H1 (cell line): ENCODE measurements at regions not wholly inside any gene's neighbourhood (a gene's known extent, or its start where the extent isn't known, plus 50 kb on each side); places are given as distances from the start of the nearest gene placed in this dataset.

Experiments used
- CTCF ChIA-PET: fragments of 300-600 bp; sonication (Branson Sonifier 250); formaldehyde crosslinking; loops from one replicate; lab custom pipeline; 2021; ENCODE audit not compliant: partially characterized antibody; lab: Charles Lee
- POLR2A ChIA-PET: fragments of 300-600 bp; sonication (Branson Sonifier 250); formaldehyde crosslinking; loops from one replicate; lab custom pipeline; 2021; ENCODE audit warnings: inconsistent platforms; ENCODE audit not compliant: partially characterized antibody; lab: Charles Lee
- DNase-seq, 2 experiments: peaks; one replicate each; pipeline versions ENCODE4 v3.0.0 to v3.0.0-alpha.2; 2010 to 2022; ENCODE audit warnings: low spot score in 2 of 2, low read depth in 1 of 2, mixed read lengths in 1 of 2
- FAIRE-seq: peaks from 2 replicates; lab custom pipeline; 2011; peaks lifted over from hg19 to GRCh38; lab: Jason Lieb, UNC
- H2AFZ ChIP-seq: 2 replicates; pipeline ENCODE4 v1.8.1; 2012; ENCODE audit warnings: low read length, inconsistent platforms
- H2AK5ac ChIP-seq: 2 replicates; pipeline ENCODE4 v1.6.1; 2013; ENCODE audit warnings: low read depth, low read length
- H2BK120ac ChIP-seq: replicated peaks from 2 replicates; pipeline ENCODE3; 2013; ENCODE audit warnings: low read depth, low read length, inconsistent platforms
- H2BK12ac ChIP-seq: 2 replicates; pipeline ENCODE4 v1.6.1; 2013; ENCODE audit warnings: low read depth, low read length
- H2BK15ac ChIP-seq: 2 replicates; pipeline ENCODE4 v1.6.1; 2013; ENCODE audit warnings: low read length
- H2BK20ac ChIP-seq: 2 replicates; pipeline ENCODE4 v1.6.1; 2013; ENCODE audit warnings: low read length
- H2BK5ac ChIP-seq: 2 replicates; pipeline ENCODE4 v1.6.1; 2013; ENCODE audit warnings: low read depth, low read length
- H3K14ac ChIP-seq: 2 replicates; pipeline ENCODE4 v1.6.1; 2013; ENCODE audit warnings: inconsistent platforms; ENCODE audit not compliant: insufficient read length
- H3K18ac ChIP-seq: 2 replicates; pipeline ENCODE4 v1.6.1; 2013; ENCODE audit warnings: low read length; ENCODE audit errors: extremely low read depth
- H3K23ac ChIP-seq: 2 replicates; pipeline ENCODE4 v1.6.1; 2013; ENCODE audit warnings: inconsistent platforms; ENCODE audit not compliant: insufficient read length
- H3K23me2 ChIP-seq: 2 replicates; pipeline ENCODE4 v1.6.1; 2013; ENCODE audit warnings: low read depth, low read length
- H3K27ac ChIP-seq: 2 replicates; pipeline ENCODE4 v1.6.1; 2011; ENCODE audit warnings: low read depth, low read length, inconsistent platforms
- H3K27me3 ChIP-seq, 4 experiments: replicated peaks in 1 of 4; 1 replicate in 1 of 4; 2 replicates in 3 of 4; pipeline versions ENCODE4 v1.6.1 to v1.8.1; 2011 to 2013; ENCODE audit warnings: low read length in 3 of 4, mild to moderate bottlenecking in 3 of 4, inconsistent platforms in 2 of 4, mixed read lengths in 2 of 4, moderate library complexity in 1 of 4; ENCODE audit not compliant: control insufficient read depth in 3 of 4, insufficient read depth in 3 of 4; ENCODE audit errors: extremely low read depth in 1 of 4
- H3K36me3 ChIP-seq, 4 experiments: 2 replicates each; pipeline versions ENCODE4 v1.6.1 to v1.8.1; 2011 to 2013; ENCODE audit warnings: mild to moderate bottlenecking in 4 of 4, low read length in 3 of 4, moderate library complexity in 2 of 4, control low read depth in 1 of 4, inconsistent platforms in 1 of 4; ENCODE audit not compliant: insufficient read depth in 4 of 4, control insufficient read depth in 2 of 4
- H3K4ac ChIP-seq: replicated peaks from 2 replicates; pipeline ENCODE3; 2013; ENCODE audit warnings: low read length, low read depth, mixed read lengths, inconsistent platforms; ENCODE audit not compliant: insufficient read length
- H3K4me1 ChIP-seq, 4 experiments: replicated peaks in 1 of 4; 1 replicate in 1 of 4; 2 replicates in 3 of 4; pipeline versions ENCODE4 v1.6.1 to v1.8.1; 2011 to 2013; ENCODE audit warnings: low read length in 3 of 4, inconsistent platforms in 2 of 4, mixed read lengths in 1 of 4; ENCODE audit not compliant: insufficient read depth in 4 of 4, control insufficient read depth in 3 of 4
- H3K4me2 ChIP-seq, 2 experiments: 2 replicates each; pipeline versions ENCODE4 v1.6.1 to v1.8.1; 2011 to 2013; ENCODE audit warnings: low read depth in 2 of 2, low read length in 2 of 2, control low read depth in 1 of 2, inconsistent platforms in 1 of 2, mild to moderate bottlenecking in 1 of 2; ENCODE audit not compliant: insufficient read depth in 1 of 2
- H3K4me3 ChIP-seq, 4 experiments: fragments of 200-600, 300-600 bp in 1 of 4; sonication (generic), shearing (Covaris generic), sonication (Bioruptor Twin) in 1 of 4; 2 replicates each; pipeline versions ENCODE4 v1.5.1 to v1.8.1; 2011 to 2016; ENCODE audit warnings: low read length in 4 of 4, low read depth in 3 of 4, control low read depth in 2 of 4, inconsistent platforms in 2 of 4, mild to moderate bottlenecking in 2 of 4, mixed read lengths in 1 of 4, moderate library complexity in 1 of 4; ENCODE audit not compliant: insufficient read depth in 2 of 4; ENCODE audit errors: extremely low read depth in 1 of 4
- H3K56ac ChIP-seq: replicated peaks from 2 replicates; pipeline ENCODE3; 2013; ENCODE audit warnings: low read depth, mild to moderate bottlenecking, mixed read lengths, low read length, inconsistent platforms; ENCODE audit not compliant: insufficient read length
- H3K79me1 ChIP-seq: 2 replicates; pipeline ENCODE4 v1.6.1; 2013; ENCODE audit warnings: low read depth, low read length, control low read depth
- H3K79me2 ChIP-seq, 2 experiments: 2 replicates each; pipeline versions ENCODE4 v1.6.1 to v1.8.1; 2012 to 2013; ENCODE audit warnings: low read length in 2 of 2, mild to moderate bottlenecking in 2 of 2, inconsistent platforms in 1 of 2; ENCODE audit not compliant: insufficient read depth in 2 of 2, control insufficient read depth in 1 of 2
- H3K9ac ChIP-seq, 4 experiments: replicated peaks in 1 of 4; 1 replicate in 1 of 4; 2 replicates in 3 of 4; pipeline versions ENCODE4 v1.6.1 to v1.8.1; 2011 to 2013; ENCODE audit warnings: low read depth in 3 of 4, low read length in 3 of 4, control low read depth in 2 of 4, mild to moderate bottlenecking in 2 of 4, moderate library complexity in 2 of 4, inconsistent platforms in 1 of 4; ENCODE audit errors: extremely low read depth in 1 of 4
- H3K9me3 ChIP-seq, 2 experiments: 2 replicates each; pipeline versions ENCODE4 v1.6.1 to v1.8.1; 2012 to 2013; ENCODE audit warnings: mild to moderate bottlenecking in 2 of 2, moderate library complexity in 2 of 2, control low read depth in 1 of 2, inconsistent platforms in 1 of 2, low read depth in 1 of 2, low read length in 1 of 2, mixed read lengths in 1 of 2; ENCODE audit not compliant: insufficient read depth in 2 of 2
- H4K20me1 ChIP-seq, 2 experiments: replicated peaks in 1 of 2; 2 replicates each; pipeline versions ENCODE3 to v1.8.1; 2011 to 2013; ENCODE audit warnings: inconsistent platforms in 2 of 2, low read length in 2 of 2, mild to moderate bottlenecking in 1 of 2; ENCODE audit not compliant: insufficient read depth in 2 of 2, control insufficient read depth in 1 of 2
- H4K5ac ChIP-seq: 2 replicates; pipeline ENCODE4 v1.6.1; 2013; ENCODE audit warnings: low read length, low read depth, mixed read lengths, inconsistent platforms; ENCODE audit not compliant: insufficient read length
- H4K8ac ChIP-seq: 2 replicates; pipeline ENCODE4 v1.8.0; 2013; ENCODE audit warnings: mild to moderate bottlenecking, moderate library complexity, low read length, inconsistent platforms; ENCODE audit not compliant: insufficient read depth; ENCODE audit errors: extremely low read depth
- H4K91ac ChIP-seq: replicated peaks from 2 replicates; pipeline ENCODE3; 2013; ENCODE audit warnings: low read length, mixed read lengths, inconsistent platforms; ENCODE audit not compliant: insufficient read length
- BRCA1 ChIP-seq: IDR thresholded peaks from 2 replicates; pipeline ENCODE4 v1.6.1; 2012; ENCODE audit warnings: low read depth, low read length, improper control_type of control experiment
- JUN ChIP-seq: IDR thresholded peaks from 2 replicates; pipeline ENCODE4 v1.6.1; 2011; ENCODE audit warnings: low read depth, mild to moderate bottlenecking, improper control_type of control experiment, low read length
- KDM1A ChIP-seq: fragments of 200-600, 300-600 bp; sonication (generic); IDR thresholded peaks from 2 replicates; pipeline ENCODE4 v1.7.1; 2016; ENCODE audit warnings: mild to moderate bottlenecking, low read length, borderline replicate concordance
- NRF1 ChIP-seq: IDR thresholded peaks from 2 replicates; pipeline ENCODE4 v1.6.1; 2011; ENCODE audit warnings: mild to moderate bottlenecking, low read depth, low read length, improper control_type of control experiment
- POLR2A ChIP-seq, 2 experiments: IDR thresholded peaks; 1 replicate in 1 of 2; 2 replicates in 1 of 2; pipeline ENCODE4 v1.6.1; 2011; ENCODE audit warnings: low read depth in 2 of 2, low read length in 2 of 2, mild to moderate bottlenecking in 2 of 2; ENCODE audit errors: control extremely low read depth in 1 of 2
- POLR2AphosphoS5 ChIP-seq: IDR thresholded peaks from 2 replicates; pipeline ENCODE4 v1.6.1; 2011; ENCODE audit warnings: low read depth, low read length
- SIN3A ChIP-seq, 2 experiments: IDR thresholded peaks in 1 of 2; conservative IDR thresholded peaks in 1 of 2; 2 replicates each; pipeline ENCODE4 v1.6.1; 2011 to 2012; ENCODE audit warnings: low read length in 2 of 2, improper control_type of control experiment in 1 of 2, low read depth in 1 of 2, mild to moderate bottlenecking in 1 of 2
- SRF ChIP-seq: IDR thresholded peaks from 2 replicates; pipeline ENCODE4 v1.6.1; 2011; ENCODE audit warnings: mild to moderate bottlenecking, low read depth, low read length, moderate library complexity
- TBP ChIP-seq: IDR thresholded peaks from 2 replicates; pipeline ENCODE4 v1.6.1; 2011; ENCODE audit warnings: low read depth, low read length, improper control_type of control experiment
- WGBS, 2 experiments: shearing (Covaris generic) in 1 of 2; methylation state at CpG; one replicate each; pipeline versions ENCODE4 v1.1.6 to v1.1.7; 2013 to 2015; ENCODE audit warnings: low lambda C conversion rate in 2 of 2, mixed read lengths in 2 of 2, inconsistent platforms in 1 of 2, low coverage in 1 of 2, missing lambda C conversion rate in 1 of 2; ENCODE audit not compliant: insufficient replicate concordance in 2 of 2, insufficient coverage in 1 of 2, insufficient read length in 1 of 2; ENCODE audit errors: extremely low coverage in 1 of 2, missing lambda C conversion rate in 1 of 2; 5-methylcytosine and 5-hydroxymethylcytosine counted together

- ChIA-PET POLR2A (no interaction called here), CTCF (interaction anchor here (0.6 to 1.1 kb wide), 2 partner anchors 25 to 724 kb away, joined by 4 to 5 read pairs; no protein-coding TSS in a partner anchor)
- H2BK120ac ChIP-seq, result no peak overlapping the region
- no peak overlapping the region for H3K4ac ChIP-seq
- H3K23ac ChIP-seq, result no peak overlapping the region
- no peak overlapping the region for H3K14ac ChIP-seq
- H2BK15ac ChIP-seq, result no peak overlapping the region
- H3K56ac ChIP-seq, result no peak overlapping the region
- no peak overlapping the region for H3K4me3 ChIP-seq
- DNase-seq (no peak), FAIRE-seq (no peak)
- H2BK5ac ChIP-seq, result no peak overlapping the region
- no peaks in the 10 kb centered on the region for H3K79me1 ChIP-seq
- H3K27me3 ChIP-seq, result peaks cover 26 to 39% (median 32%) of the 10 kb centered on the region in 4 experiments
- no peak overlapping the region for H4K5ac ChIP-seq
- H2AFZ ChIP-seq, result no peak overlapping the region
- no peaks in the 10 kb centered on the region for H3K9me3 ChIP-seq
- no peak overlapping the region for H2BK12ac ChIP-seq
- no peak overlapping the region for H3K27ac ChIP-seq
- WGBS, 2 experiments, result 86% methylated on average over 5 of the region's 5 CpGs; no CpG with 5 or more reads in 1 of the 2 experiments
- no peaks in the 10 kb centered on the region for H3K79me2 ChIP-seq
- TF ChIP-seq SIN3A (conservative IDR thresholded peaks at IDR 0.05 in 1 of 2, IDR thresholded peaks at IDR 0.05 in 1 of 2; ENCODE audit: low read depth in 1 of 2, low read length in 2 of 2) (no peak), JUN (no peak), POLR2A (IDR thresholded peaks at IDR 0.05; ENCODE audit: control extremely low read depth in 1 of 2, low read depth in 2 of 2, low read length in 2 of 2) (no peak), NRF1 (no peak), TBP (no peak), KDM1A (no peak), SRF (no peak), POLR2AphosphoS5 (no peak), BRCA1 (no peak)
- no peak overlapping the region for H4K91ac ChIP-seq
- no peak overlapping the region for H3K4me2 ChIP-seq
- no peak overlapping the region for H3K9ac ChIP-seq
- H3K18ac ChIP-seq, result no peak overlapping the region
- no peak overlapping the region for H2BK20ac ChIP-seq
- no peak overlapping the region for H4K8ac ChIP-seq
- no peaks in the 10 kb centered on the region for H3K36me3 ChIP-seq
- H3K23me2 ChIP-seq, result no peaks in the 10 kb centered on the region
- no peak overlapping the region for H2AK5ac ChIP-seq
- no peaks in the 10 kb centered on the region for H3K4me1 ChIP-seq
- H4K20me1 ChIP-seq, result no peaks in the 10 kb centered on the region
These were observed 648.7 kb downstream of the KCNA4 start for GRCh38 chr11:29368126-29368525.
